B cell (primary cell): ENCODE measurements at regions not wholly inside any gene's neighbourhood (a gene's known extent, or its start where the extent isn't known, plus 50 kb on each side); places are given as distances from the start of the nearest gene placed in this dataset.

ENCODE experiments used
- ATAC-seq: fragments of 200-7000 bp; cut with Tn5 transposase; one replicate; pipeline ENCODE4 v1.10.0; 2021; ENCODE audit warnings: low read depth, mild to moderate bottlenecking, moderate number of reproducible peaks, moderate library complexity
- CTCF ChIA-PET: fragments of 350-600 bp; sonication (Branson Sonifier 250); formaldehyde crosslinking; loops from one replicate; lab custom pipeline; 2021; ENCODE audit warnings: antibody characterized with exemption, inconsistent platforms; lab: Charles Lee
- POLR2A ChIA-PET: fragments of 350-600 bp; sonication (Branson Sonifier 250); formaldehyde crosslinking; loops from one replicate; lab custom pipeline; 2021; ENCODE audit warnings: antibody characterized with exemption; lab: Charles Lee
- DNase-seq: peaks from one replicate; pipeline ENCODE4 v3.0.0; 2013
- H2AFZ ChIP-seq: 2 replicates; pipeline ENCODE4 v1.6.1; 2012; ENCODE audit warnings: mild to moderate bottlenecking, low read depth, low read length; ENCODE audit not compliant: insufficient read depth, poor library complexity, severe bottlenecking
- H3K27ac ChIP-seq, 2 donors: 1 replicate in 1 of 2; 2 replicates in 1 of 2; pipeline ENCODE4 v1.5.1; 2012 to 2013; ENCODE audit warnings: low read length in 2 of 2, mild to moderate bottlenecking in 2 of 2, moderate library complexity in 1 of 2
- H3K27me3 ChIP-seq, 4 experiments: fragments of 200-600 bp in 1 of 4; sonication (generic) in 1 of 4; replicated peaks in 1 of 4; 1 replicate in 2 of 4; 2 replicates in 2 of 4; pipeline versions ENCODE4 v1.6.1 to v1.7.0; 2013 to 2016; ENCODE audit warnings: low read length in 3 of 4, mild to moderate bottlenecking in 2 of 4, mixed read lengths in 1 of 4, moderate library complexity in 1 of 4; ENCODE audit not compliant: insufficient read depth in 4 of 4, control insufficient read depth in 3 of 4; ENCODE audit errors: control extremely low read depth in 1 of 4
- H3K36me3 ChIP-seq, 2 experiments: replicated peaks in 1 of 2; 1 replicate in 1 of 2; 2 replicates in 1 of 2; pipeline versions ENCODE4 v1.6.1 to v1.7.1; 2013; ENCODE audit warnings: low read length in 1 of 2; ENCODE audit not compliant: insufficient read depth in 2 of 2, control insufficient read depth in 1 of 2; ENCODE audit errors: control extremely low read depth in 1 of 2, extremely low read depth in 1 of 2
- H3K4me1 ChIP-seq, 2 donors: fragments of 200-600 bp in 1 of 2; sonication (generic) in 1 of 2; 1 replicate in 1 of 2; 2 replicates in 1 of 2; pipeline versions ENCODE4 v1.5.1 to v1.6.1; 2013 to 2017; ENCODE audit warnings: low read length in 2 of 2; ENCODE audit not compliant: control insufficient read depth in 2 of 2, insufficient read depth in 2 of 2
- H3K4me2 ChIP-seq: replicated peaks from 2 replicates; pipeline ENCODE3; 2012; ENCODE audit warnings: mild to moderate bottlenecking, low read depth, low read length; ENCODE audit not compliant: poor library complexity, severe bottlenecking
- H3K4me3 ChIP-seq, 5 experiments: fragments of 200-600 bp in 1 of 5; sonication (generic) in 1 of 5; 1 replicate in 3 of 5; 2 replicates in 2 of 5; pipeline versions ENCODE4 v1.5.1 to v1.7.0; 2011 to 2016; ENCODE audit warnings: low read length in 4 of 5, mild to moderate bottlenecking in 4 of 5, low read depth in 2 of 5, control low read depth in 1 of 5, moderate library complexity in 1 of 5; ENCODE audit not compliant: insufficient read depth in 1 of 5; ENCODE audit errors: control extremely low read depth in 1 of 5, extremely low read depth in 1 of 5
- H3K79me2 ChIP-seq: fragments of 200-600 bp; sonication (generic); one replicate; pipeline ENCODE4 v1.6.0; 2016; ENCODE audit warnings: low read length; ENCODE audit not compliant: control insufficient read depth, insufficient read depth
- H3K9ac ChIP-seq: fragments of 200-600 bp; sonication (generic); 2 replicates; pipeline ENCODE4 v1.6.1; 2017; ENCODE audit warnings: mild to moderate bottlenecking, low read length, moderate library complexity
- H3K9me3 ChIP-seq, 3 donors: one replicate each; pipeline versions ENCODE4 v1.6.1 to v1.7.1; 2013; ENCODE audit warnings: low read length in 2 of 3; ENCODE audit not compliant: control insufficient read depth in 2 of 3, insufficient read depth in 1 of 3; ENCODE audit errors: control extremely low read depth in 1 of 3
- H4K20me1 ChIP-seq: 2 replicates; pipeline ENCODE4 v1.6.0; 2012; ENCODE audit warnings: mild to moderate bottlenecking, low read length; ENCODE audit not compliant: insufficient read depth, control insufficient read depth, poor library complexity, severe bottlenecking
- H3K27ac Mint-ChIP-seq: one replicate; pipeline ENCODE4 v1.8.0; 2021; ENCODE audit warnings: mixed read lengths
- H3K27me3 Mint-ChIP-seq: one replicate; pipeline ENCODE4 v1.8.0; 2021; ENCODE audit warnings: mixed read lengths
- H3K4me1 Mint-ChIP-seq: one replicate; pipeline ENCODE4 v1.8.0; 2021; ENCODE audit warnings: mixed read lengths
- H3K4me3 Mint-ChIP-seq: one replicate; pipeline ENCODE4 v1.8.0; 2021; ENCODE audit warnings: mixed read lengths
- H3K9me3 Mint-ChIP-seq: one replicate; pipeline ENCODE4 v1.8.0; 2022; ENCODE audit warnings: mixed read lengths; ENCODE audit not compliant: insufficient read depth
- EZH2 ChIP-seq: IDR thresholded peaks from 2 replicates; pipeline ENCODE4 v1.6.1; 2012; ENCODE audit warnings: borderline replicate concordance, low read depth, mild to moderate bottlenecking, moderate library complexity, low read length; ENCODE audit not compliant: insufficient read depth, poor library complexity, severe bottlenecking
- WGBS: methylation state at CpG from one replicate; pipeline ENCODE4 v1.1.5; 2013; ENCODE audit warnings: missing lambda C conversion rate; ENCODE audit not compliant: insufficient coverage; 5-methylcytosine and 5-hydroxymethylcytosine counted together
- intact Hi-C: fragments of 100-400 bp; cut with micrococcal nuclease; formaldehyde crosslinking; loops from one replicate; pipeline ENCODE4 v1.10.0; 2022
- TF ChIP-seq, protein P1 (sequence below): fragments of 200-600 bp; IDR thresholded peaks from one replicate; pipeline ENCODE4 v1.8.0; 2022; ENCODE audit warnings: antibody characterized with exemption, mild to moderate bottlenecking

DNA sequence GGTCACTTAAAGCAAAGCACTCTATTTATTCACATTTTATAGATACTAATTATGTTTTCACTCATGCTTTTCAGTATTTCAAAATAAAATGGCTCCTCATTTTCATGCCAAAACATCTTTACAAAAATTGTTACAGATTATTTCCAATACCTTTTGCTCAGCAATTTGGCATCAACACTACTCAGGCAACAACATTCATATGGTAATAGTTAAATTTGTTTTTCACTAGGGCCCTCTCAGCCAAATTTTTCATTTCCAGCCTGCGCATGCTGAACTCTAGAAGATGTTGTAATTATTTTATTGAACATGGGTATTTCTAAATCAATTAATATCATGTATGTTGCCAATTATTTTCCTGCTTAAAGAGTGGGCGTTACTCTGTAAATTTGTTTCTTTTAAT, 225.6 kb downstream of the ANTXR2 start:
- ATAC-seq (no peak), DNase-seq (no peak)
- Histone ChIP-seq H3K36me3 (no peaks in the 10 kb centered on the region), H3K4me3 (no peak overlapping the region), H3K4me2 (no peak overlapping the region), H3K79me2 (no peaks in the 10 kb centered on the region), H2AFZ (no peak overlapping the region), H3K9ac (no peak overlapping the region), H3K9me3 (peaks cover 0 to 17% (median 1%) of the 10 kb centered on the region in 3 donors), H4K20me1 (no peaks in the 10 kb centered on the region), H3K27ac (no peak overlapping the region), H3K4me1 (no peaks in the 10 kb centered on the region), H3K27me3 (no peaks in the 10 kb centered on the region)
- Mint-ChIP-seq H3K27me3 (peaks cover 1% of the 10 kb centered on the region), H3K4me3 (no peak overlapping the region), H3K9me3 (no peaks in the 10 kb centered on the region), H3K4me1 (no peaks in the 10 kb centered on the region), H3K27ac (no peak overlapping the region)
- intact Hi-C loops, result no loop called here
- POLR2A ChIA-PET, result no interaction called here
- WGBS, result no CpG with 5 or more reads among the region's 2 CpGs
- CTCF ChIA-PET, result no interaction called here
- TF ChIP-seq, protein P1, sequence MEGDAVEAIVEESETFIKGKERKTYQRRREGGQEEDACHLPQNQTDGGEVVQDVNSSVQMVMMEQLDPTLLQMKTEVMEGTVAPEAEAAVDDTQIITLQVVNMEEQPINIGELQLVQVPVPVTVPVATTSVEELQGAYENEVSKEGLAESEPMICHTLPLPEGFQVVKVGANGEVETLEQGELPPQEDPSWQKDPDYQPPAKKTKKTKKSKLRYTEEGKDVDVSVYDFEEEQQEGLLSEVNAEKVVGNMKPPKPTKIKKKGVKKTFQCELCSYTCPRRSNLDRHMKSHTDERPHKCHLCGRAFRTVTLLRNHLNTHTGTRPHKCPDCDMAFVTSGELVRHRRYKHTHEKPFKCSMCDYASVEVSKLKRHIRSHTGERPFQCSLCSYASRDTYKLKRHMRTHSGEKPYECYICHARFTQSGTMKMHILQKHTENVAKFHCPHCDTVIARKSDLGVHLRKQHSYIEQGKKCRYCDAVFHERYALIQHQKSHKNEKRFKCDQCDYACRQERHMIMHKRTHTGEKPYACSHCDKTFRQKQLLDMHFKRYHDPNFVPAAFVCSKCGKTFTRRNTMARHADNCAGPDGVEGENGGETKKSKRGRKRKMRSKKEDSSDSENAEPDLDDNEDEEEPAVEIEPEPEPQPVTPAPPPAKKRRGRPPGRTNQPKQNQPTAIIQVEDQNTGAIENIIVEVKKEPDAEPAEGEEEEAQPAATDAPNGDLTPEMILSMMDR, result no peak
- no peak for TF ChIP-seq EZH2

GRCh38 chr4:79842162-79842561, 230.9 kb downstream of the ANTXR2 start:
- no peaks in the 10 kb centered on the region for H3K79me2 ChIP-seq
- H3K27me3 ChIP-seq, result no peaks in the 10 kb centered on the region
- intact Hi-C loops, result no loop called here
- H3K4me3 Mint-ChIP-seq, result no peak overlapping the region
- no peaks in the 10 kb centered on the region for H3K4me1 Mint-ChIP-seq
- H4K20me1 ChIP-seq, result no peaks in the 10 kb centered on the region
- peaks cover 3% of the 10 kb centered on the region for H3K9me3 Mint-ChIP-seq
- H3K4me1 ChIP-seq, result no peaks in the 10 kb centered on the region
- no peak overlapping the region for H3K4me3 ChIP-seq
- DNase-seq (no peak), ATAC-seq (no peak)
- ChIA-PET POLR2A (no interaction called here), CTCF (no interaction called here)
- H3K9me3 ChIP-seq, result peaks cover 0 to 17% (median 2%) of the 10 kb centered on the region in 3 donors
- no peaks in the 10 kb centered on the region for H3K27me3 Mint-ChIP-seq
- TF ChIP-seq, protein P1, result no peak
- no peak for TF ChIP-seq EZH2
- no peak overlapping the region for H3K4me2 ChIP-seq
- H3K9ac ChIP-seq, result no peak overlapping the region
- H3K27ac Mint-ChIP-seq, result no peak overlapping the region
- H3K36me3 ChIP-seq, result no peaks in the 10 kb centered on the region
- H3K27ac ChIP-seq, result no peak overlapping the region
- H2AFZ ChIP-seq, result no peak overlapping the region
